KMS-11 (cell line): ENCODE measurements at regions not wholly inside any gene's neighbourhood (a gene's known extent, or its start where the extent isn't known, plus 50 kb on each side); places are given as distances from the start of the nearest gene placed in this dataset.

ENCODE experiments used
- H2AFZ ChIP-seq: fragments of 200-600 bp; sonication (generic); 2 replicates; pipeline ENCODE4 v1.6.1; 2016; ENCODE audit warnings: antibody characterized with exemption, mixed run types, low read depth
- H3K27ac ChIP-seq: fragments of 200-600 bp; sonication (generic); 2 replicates; pipeline ENCODE4 v1.6.1; 2016; ENCODE audit warnings: mild to moderate bottlenecking, mixed run types
- H3K27me3 ChIP-seq: fragments of 200-600 bp; sonication (generic); 2 replicates; pipeline ENCODE4 v1.6.1; 2017; ENCODE audit warnings: mild to moderate bottlenecking, low read depth, mixed run types, moderate library complexity; ENCODE audit not compliant: insufficient read depth
- H3K36me3 ChIP-seq: fragments of 200-600 bp; sonication (generic); 2 replicates; pipeline ENCODE4 v1.6.1; 2017; ENCODE audit warnings: mild to moderate bottlenecking, mixed run types; ENCODE audit not compliant: insufficient read depth
- H3K4me1 ChIP-seq: fragments of 200-600 bp; sonication (generic); 2 replicates; pipeline ENCODE4 v1.6.1; 2016; ENCODE audit warnings: mild to moderate bottlenecking, low read depth, mixed run types; ENCODE audit not compliant: poor library complexity, severe bottlenecking
- H3K4me2 ChIP-seq: fragments of 200-600 bp; sonication (generic); 2 replicates; pipeline ENCODE4 v1.7.0; 2016; ENCODE audit warnings: mild to moderate bottlenecking, mixed run types
- H3K4me3 ChIP-seq: fragments of 200-600 bp; sonication (generic); IDR thresholded peaks from 2 replicates; pipeline ENCODE4 v1.6.1; 2017; ENCODE audit warnings: low read depth, low read length, mixed read lengths; ENCODE audit not compliant: insufficient read depth
- H3K79me2 ChIP-seq: fragments of 200-600 bp; sonication (generic); 2 replicates; pipeline ENCODE4 v1.6.1; 2016; ENCODE audit warnings: low read depth, mixed run types; ENCODE audit not compliant: insufficient read depth
- H3K9ac ChIP-seq: fragments of 200-600 bp; sonication (generic); 2 replicates; pipeline ENCODE4 v1.6.1; 2016; ENCODE audit warnings: mild to moderate bottlenecking, mixed run types
- H4K20me1 ChIP-seq: fragments of 200-600 bp; sonication (generic); 2 replicates; pipeline ENCODE4 v1.6.1; 2016; ENCODE audit warnings: mild to moderate bottlenecking, mixed run types; ENCODE audit not compliant: insufficient read depth
- TF ChIP-seq, protein P1 (sequence below): fragments of 200-600 bp; sonication (generic); conservative IDR thresholded peaks from 2 replicates; pipeline ENCODE4 v1.6.1; 2017; ENCODE audit warnings: low read depth, mild to moderate bottlenecking, antibody characterized with exemption, low read length, moderate library complexity, mixed read lengths

GRCh38 chr17:69654981-69655855 is 240.7 kb downstream of the MAP2K6 start:
- Histone ChIP-seq H3K79me2 (no peaks in the 10 kb centered on the region), H3K9ac (no peak overlapping the region), H3K4me3 (no peak overlapping the region), H2AFZ (no peak overlapping the region), H3K27ac (no peak overlapping the region), H4K20me1 (no peaks in the 10 kb centered on the region), H3K4me1 (peaks cover 9% of the 10 kb centered on the region), H3K36me3 (no peaks in the 10 kb centered on the region), H3K27me3 (no peaks in the 10 kb centered on the region), H3K4me2 (no peak overlapping the region)
- TF ChIP-seq, protein P1, sequence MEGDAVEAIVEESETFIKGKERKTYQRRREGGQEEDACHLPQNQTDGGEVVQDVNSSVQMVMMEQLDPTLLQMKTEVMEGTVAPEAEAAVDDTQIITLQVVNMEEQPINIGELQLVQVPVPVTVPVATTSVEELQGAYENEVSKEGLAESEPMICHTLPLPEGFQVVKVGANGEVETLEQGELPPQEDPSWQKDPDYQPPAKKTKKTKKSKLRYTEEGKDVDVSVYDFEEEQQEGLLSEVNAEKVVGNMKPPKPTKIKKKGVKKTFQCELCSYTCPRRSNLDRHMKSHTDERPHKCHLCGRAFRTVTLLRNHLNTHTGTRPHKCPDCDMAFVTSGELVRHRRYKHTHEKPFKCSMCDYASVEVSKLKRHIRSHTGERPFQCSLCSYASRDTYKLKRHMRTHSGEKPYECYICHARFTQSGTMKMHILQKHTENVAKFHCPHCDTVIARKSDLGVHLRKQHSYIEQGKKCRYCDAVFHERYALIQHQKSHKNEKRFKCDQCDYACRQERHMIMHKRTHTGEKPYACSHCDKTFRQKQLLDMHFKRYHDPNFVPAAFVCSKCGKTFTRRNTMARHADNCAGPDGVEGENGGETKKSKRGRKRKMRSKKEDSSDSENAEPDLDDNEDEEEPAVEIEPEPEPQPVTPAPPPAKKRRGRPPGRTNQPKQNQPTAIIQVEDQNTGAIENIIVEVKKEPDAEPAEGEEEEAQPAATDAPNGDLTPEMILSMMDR, result no peak

- no peaks in the 10 kb centered on the region for H3K27me3 ChIP-seq
- no peaks in the 10 kb centered on the region for H4K20me1 ChIP-seq
- H3K4me2 ChIP-seq, result no peak overlapping the region
- H3K27ac ChIP-seq, result no peak overlapping the region
- no peaks in the 10 kb centered on the region for H3K79me2 ChIP-seq
- peaks cover 9% of the 10 kb centered on the region for H3K4me1 ChIP-seq
- no peak overlapping the region for H3K9ac ChIP-seq
- H2AFZ ChIP-seq, result no peak overlapping the region
- no peaks in the 10 kb centered on the region for H3K36me3 ChIP-seq
- H3K4me3 ChIP-seq, result no peak overlapping the region
- TF ChIP-seq, protein P1, result no peak
Measured at GRCh38 chr17:69655902-69656301, 241.4 kb downstream of the MAP2K6 start.

- H3K79me2 ChIP-seq, result no peaks in the 10 kb centered on the region
- H3K9ac ChIP-seq, result no peak overlapping the region
- H4K20me1 ChIP-seq, result no peaks in the 10 kb centered on the region
- no peak overlapping the region for H3K27ac ChIP-seq
- no peaks in the 10 kb centered on the region for H3K4me1 ChIP-seq
- no peak overlapping the region for H3K4me2 ChIP-seq
- H3K4me3 ChIP-seq, result no peak overlapping the region
- H3K27me3 ChIP-seq, result no peaks in the 10 kb centered on the region
- H2AFZ ChIP-seq, result no peak overlapping the region
- H3K36me3 ChIP-seq, result no peaks in the 10 kb centered on the region
- TF ChIP-seq, protein P1, result no peak
Measured at GRCh38 chr17:69669441-69670178, 255.1 kb downstream of the MAP2K6 start.

DNA sequence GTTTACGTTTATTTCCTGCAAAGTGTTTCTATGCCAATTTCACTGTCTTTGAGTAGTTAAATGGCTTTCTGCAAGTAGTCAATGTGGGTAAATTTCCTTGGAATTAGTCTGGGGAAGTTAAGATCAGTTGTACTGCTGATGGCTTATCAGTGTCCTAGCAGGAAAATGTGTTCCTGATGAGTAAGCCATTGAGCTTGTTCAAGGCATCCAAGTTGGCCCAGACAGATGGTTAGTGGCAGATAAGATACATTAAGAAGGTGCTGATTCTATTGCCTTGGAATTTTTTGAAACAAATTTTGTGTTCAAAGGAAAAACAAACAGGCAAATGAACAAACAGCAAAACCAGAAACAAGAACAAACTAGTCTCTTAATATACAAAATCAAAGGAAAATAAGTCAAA is 258.4 kb downstream of the MAP2K6 start:
- H3K27ac ChIP-seq, result no peak overlapping the region
- H3K9ac ChIP-seq, result no peak overlapping the region
- H3K4me1 ChIP-seq, result no peaks in the 10 kb centered on the region
- no peak overlapping the region for H2AFZ ChIP-seq
- no peaks in the 10 kb centered on the region for H3K79me2 ChIP-seq
- H3K4me3 ChIP-seq, result no peak overlapping the region
- H4K20me1 ChIP-seq, result no peaks in the 10 kb centered on the region
- no peaks in the 10 kb centered on the region for H3K27me3 ChIP-seq
- no peaks in the 10 kb centered on the region for H3K36me3 ChIP-seq
- TF ChIP-seq, protein P1, result no peak
- H3K4me2 ChIP-seq, result no peak overlapping the region
